ENCODE measurements at regions not wholly inside any gene's neighbourhood (a gene's known extent, or its start where the extent isn't known, plus 50 kb on each side); places are given as distances from the start of the nearest gene placed in this dataset.

- no peak for DNase-seq
Observed at GRCh38 chr12:13839365-13840336, 141.8 kb downstream of the GRIN2B start.

- no peak for DNase-seq
Observed at GRCh38 chr12:13836099-13836498, 145.3 kb downstream of the GRIN2B start.

GRCh38 chr12:13835652-13836051 lies 145.8 kb downstream of the GRIN2B start:
- no peak for DNase-seq

- no peak for DNase-seq
Observed at GRCh38 chr12:13834241-13834640, 147.2 kb downstream of the GRIN2B start.

GRCh38 chr12:13817131-13817530 lies 164.3 kb downstream of the GRIN2B start:
- DNase-seq, result no peak

- peak; percentile 9 for DNase-seq
Observed at GRCh38 chr12:13816394-13816793, 165.0 kb downstream of the GRIN2B start.

GRCh38 chr12:13812168-13812567 lies 169.2 kb downstream of the GRIN2B start:
- no peak for DNase-seq

- DNase-seq, result no peak
Observed at GRCh38 chr12:13811061-13811460, 170.3 kb downstream of the GRIN2B start.

GRCh38 chr12:13805041-13805440 lies 176.4 kb downstream of the GRIN2B start:
- DNase-seq, result no peak

- no peak for DNase-seq
Observed at GRCh38 chr12:13801543-13801942, 179.9 kb downstream of the GRIN2B start.

GRCh38 chr12:13799574-13799973 lies 181.8 kb downstream of the GRIN2B start:
- peak; percentile 47 for DNase-seq

- DNase-seq, result no peak
Observed at GRCh38 chr12:13798162-13798561, 183.2 kb downstream of the GRIN2B start.

- DNase-seq, result no peak
Observed at GRCh38 chr12:13794706-13795105, 186.7 kb downstream of the GRIN2B start.

GRCh38 chr12:13790317-13790716 lies 191.1 kb downstream of the GRIN2B start:
- DNase-seq, result no peak

GRCh38 chr12:13788626-13789025 lies 192.8 kb downstream of the GRIN2B start:
- DNase-seq, result peak; percentile 47

GRCh38 chr12:13786646-13787045 lies 194.8 kb downstream of the GRIN2B start:
- DNase-seq, result no peak

- no peak for DNase-seq
Observed at GRCh38 chr12:13784504-13784903, 196.9 kb downstream of the GRIN2B start.

GRCh38 chr12:13780453-13780852 lies 200.9 kb downstream of the GRIN2B start:
- DNase-seq, result no peak

- no peak for DNase-seq
Observed at GRCh38 chr12:13777374-13777773, 204.0 kb downstream of the GRIN2B start.

GRCh38 chr12:13772264-13772663 lies 209.1 kb downstream of the GRIN2B start:
- DNase-seq, result no peak

GRCh38 chr12:13770576-13770975 lies 210.8 kb downstream of the GRIN2B start:
- DNase-seq, result no peak

GRCh38 chr12:13769966-13770365 lies 211.4 kb downstream of the GRIN2B start:
- no peak for DNase-seq

GRCh38 chr12:13769273-13769672 lies 212.1 kb downstream of the GRIN2B start:
- no peak for DNase-seq

GRCh38 chr12:13764748-13765147 lies 216.7 kb downstream of the GRIN2B start:
- no peak for DNase-seq

- no peak for DNase-seq
Observed at GRCh38 chr12:13749389-13749788, 232.0 kb downstream of the GRIN2B start.
